C4-2B (cell line): ENCODE measurements at regions not wholly inside any gene's neighbourhood (a gene's known extent, or its start where the extent isn't known, plus 50 kb on each side); places are given as distances from the start of the nearest gene placed in this dataset.

Experiments
- ZFX ChIP-seq: fragments of 450-650 bp; IDR thresholded peaks from 2 replicates; pipeline ENCODE4 v1.6.1; 2017
- TF ChIP-seq, protein P1 (sequence below): fragments of 450-650 bp; conservative IDR thresholded peaks from 2 replicates; pipeline ENCODE4 v1.5.1; 2017; ENCODE audit warnings: mild to moderate bottlenecking

GRCh38 chr3:190734490-190734889, 128.0 kb downstream of the GMNC start:
- TF ChIP-seq, protein P1, sequence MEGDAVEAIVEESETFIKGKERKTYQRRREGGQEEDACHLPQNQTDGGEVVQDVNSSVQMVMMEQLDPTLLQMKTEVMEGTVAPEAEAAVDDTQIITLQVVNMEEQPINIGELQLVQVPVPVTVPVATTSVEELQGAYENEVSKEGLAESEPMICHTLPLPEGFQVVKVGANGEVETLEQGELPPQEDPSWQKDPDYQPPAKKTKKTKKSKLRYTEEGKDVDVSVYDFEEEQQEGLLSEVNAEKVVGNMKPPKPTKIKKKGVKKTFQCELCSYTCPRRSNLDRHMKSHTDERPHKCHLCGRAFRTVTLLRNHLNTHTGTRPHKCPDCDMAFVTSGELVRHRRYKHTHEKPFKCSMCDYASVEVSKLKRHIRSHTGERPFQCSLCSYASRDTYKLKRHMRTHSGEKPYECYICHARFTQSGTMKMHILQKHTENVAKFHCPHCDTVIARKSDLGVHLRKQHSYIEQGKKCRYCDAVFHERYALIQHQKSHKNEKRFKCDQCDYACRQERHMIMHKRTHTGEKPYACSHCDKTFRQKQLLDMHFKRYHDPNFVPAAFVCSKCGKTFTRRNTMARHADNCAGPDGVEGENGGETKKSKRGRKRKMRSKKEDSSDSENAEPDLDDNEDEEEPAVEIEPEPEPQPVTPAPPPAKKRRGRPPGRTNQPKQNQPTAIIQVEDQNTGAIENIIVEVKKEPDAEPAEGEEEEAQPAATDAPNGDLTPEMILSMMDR: no peak
- no peak for TF ChIP-seq ZFX
